ENCODE measurements at regions not wholly inside any gene's neighbourhood (a gene's known extent, or its start where the extent isn't known, plus 50 kb on each side); places are given as distances from the start of the nearest gene placed in this dataset.

DNA sequence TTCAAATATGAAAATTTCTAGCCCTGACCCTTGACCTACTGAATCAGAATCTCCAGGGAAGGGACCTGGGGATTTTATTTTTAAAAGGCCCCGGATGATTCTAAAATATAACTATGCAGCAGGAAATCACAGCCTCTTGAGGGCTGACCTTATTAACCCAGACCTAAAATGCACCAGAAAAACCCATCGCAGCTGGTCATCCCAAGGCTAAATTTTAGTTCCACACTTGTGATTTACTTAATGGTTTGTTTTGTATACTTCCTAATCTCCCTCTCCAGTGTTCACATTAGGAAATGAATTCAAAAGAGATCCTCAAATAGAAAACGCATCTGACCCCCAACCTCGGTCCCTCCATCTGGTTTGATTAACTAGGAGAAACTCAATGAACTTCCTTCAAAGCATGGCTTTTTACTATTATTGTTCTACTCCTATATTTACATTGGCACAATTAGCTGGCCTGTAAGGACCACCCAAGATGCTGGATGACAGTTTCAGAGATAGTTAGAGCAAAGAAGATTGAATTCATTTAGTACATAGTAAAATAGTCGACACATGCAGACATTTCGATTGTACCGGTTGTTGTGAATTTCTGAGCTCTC lies 147.8 kb upstream of the MED14 start:
- DNase-seq = no peak
- Histone ChIP-seq H3F3A (replicated peaks; ENCODE audit: insufficient read depth) (peaks cover 2% of the 10 kb centered on the region), H4K20me1 (ENCODE audit: insufficient read depth) (no peaks in the 10 kb centered on the region), H3K9me3 (no peaks in the 10 kb centered on the region), H3K79me2 (ENCODE audit: insufficient read depth) (no peaks in the 10 kb centered on the region), H3K27ac (ENCODE audit: low read depth in 2 of 2, low read length in 1 of 2) (no peak overlapping the region), H3K9ac (no peak overlapping the region), H2AFZ (ENCODE audit: low read depth) (no peak overlapping the region), H3K4me1 (ENCODE audit: control insufficient read depth in 1 of 2, insufficient read depth in 2 of 2, low read depth in 1 of 2, low read length in 1 of 2) (no peaks in the 10 kb centered on the region), H3K36me3 (replicated peaks in 1 of 2; ENCODE audit: control insufficient read depth in 1 of 2, insufficient read depth in 2 of 2, low read length in 1 of 2) (no peaks in the 10 kb centered on the region), H3K4me3 (ENCODE audit: low read depth in 2 of 2, low read length in 1 of 2) (no peak overlapping the region), H3K27me3 (ENCODE audit: insufficient read depth) (peaks cover 17% of the 10 kb centered on the region; the same call in 1 of the 2 replicates), H3K4me2 (no peak overlapping the region), H3K9me2 (no peaks in the 10 kb centered on the region)
- 65% methylated on average over 7 of the region's 7 CpGs for WGBS (ENCODE audit: low lambda C conversion rate)
- no peak for TF ChIP-seq TEAD4 (IDR thresholded peaks at IDR 0.05; ENCODE audit: borderline replicate concordance, insufficient read depth)
- TF ChIP-seq, protein P1, sequence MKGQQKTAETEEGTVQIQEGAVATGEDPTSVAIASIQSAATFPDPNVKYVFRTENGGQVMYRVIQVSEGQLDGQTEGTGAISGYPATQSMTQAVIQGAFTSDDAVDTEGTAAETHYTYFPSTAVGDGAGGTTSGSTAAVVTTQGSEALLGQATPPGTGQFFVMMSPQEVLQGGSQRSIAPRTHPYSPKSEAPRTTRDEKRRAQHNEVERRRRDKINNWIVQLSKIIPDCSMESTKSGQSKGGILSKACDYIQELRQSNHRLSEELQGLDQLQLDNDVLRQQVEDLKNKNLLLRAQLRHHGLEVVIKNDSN (IDR thresholded peaks at IDR 0.05; ENCODE audit: borderline replicate concordance, low read depth) = no peak
- TF ChIP-seq MXI1 (IDR thresholded peaks at IDR 0.05; ENCODE audit: low read depth, low read length) = no peak
- no peak for TF ChIP-seq MEF2A (IDR thresholded peaks at IDR 0.05; ENCODE audit: borderline replicate concordance, low read depth)
- TF ChIP-seq GABPA (IDR thresholded peaks at IDR 0.05; ENCODE audit: low read depth) = no peak
- TF ChIP-seq FOXM1 (IDR thresholded peaks at IDR 0.05; ENCODE audit: low read depth) = no peak
- no peak for TF ChIP-seq GATA2 (CRISPR knock-in tag; IDR thresholded peaks at IDR 0.05)
- no peak for TF ChIP-seq SMC3 (IDR thresholded peaks at IDR 0.05; ENCODE audit: low read depth, low read length)
- TF ChIP-seq, protein P2, sequence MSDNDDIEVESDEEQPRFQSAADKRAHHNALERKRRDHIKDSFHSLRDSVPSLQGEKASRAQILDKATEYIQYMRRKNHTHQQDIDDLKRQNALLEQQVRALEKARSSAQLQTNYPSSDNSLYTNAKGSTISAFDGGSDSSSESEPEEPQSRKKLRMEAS (IDR thresholded peaks at IDR 0.05; ENCODE audit: low read depth) = no peak
- ChIA-PET POLR2A (no interaction called here), CTCF (interaction anchor here (1.1 kb wide), 1 partner anchor 232 kb away, joined by 3 read pairs; no protein-coding TSS in a partner anchor)

DNA sequence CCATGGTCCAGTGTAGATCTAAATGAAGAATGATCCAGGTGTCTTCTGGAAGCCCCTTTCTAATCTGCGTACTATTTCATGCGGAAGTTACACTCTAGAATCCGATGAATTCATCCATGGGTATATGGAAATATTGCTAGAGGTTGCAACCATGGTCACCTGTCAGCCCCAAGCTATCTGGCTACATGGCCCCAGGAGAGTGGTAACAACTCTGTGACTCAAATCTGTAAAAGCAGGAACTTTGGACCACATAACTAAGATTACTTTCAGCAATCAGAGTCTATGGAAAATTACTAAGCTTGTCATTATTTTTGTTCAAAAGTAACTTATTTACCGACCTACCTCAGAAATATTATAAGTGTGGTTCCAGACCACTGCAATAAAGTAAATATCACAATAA lies 150.6 kb upstream of the MED14 start:
- no peak for TF ChIP-seq JUND (IDR thresholded peaks at IDR 0.05)
- TF ChIP-seq ELF1 (IDR thresholded peaks at IDR 0.05) = no peak
- no peak for TF ChIP-seq RAD21 (IDR thresholded peaks at IDR 0.05; ENCODE audit: low read length)
- TF ChIP-seq FOXM1 (IDR thresholded peaks at IDR 0.05; ENCODE audit: low read depth) = no peak
- TF ChIP-seq EP300 (IDR thresholded peaks at IDR 0.05; ENCODE audit: borderline replicate concordance in 1 of 2, low read depth in 1 of 2, low read length in 1 of 2) = no peak
- TF ChIP-seq MEF2A (IDR thresholded peaks at IDR 0.05; ENCODE audit: borderline replicate concordance, low read depth) = no peak
- no peak for TF ChIP-seq FOSL2 (IDR thresholded peaks at IDR 0.05; ENCODE audit: borderline replicate concordance, low read depth)
- ChIA-PET POLR2A (no interaction called here), CTCF (interaction anchor here (0.8 kb wide), 1 partner anchor 8 kb away, joined by 4 read pairs; no protein-coding TSS in a partner anchor)
- DNase-seq = no peak
- Histone ChIP-seq H3K4me1 (ENCODE audit: control insufficient read depth in 1 of 2, insufficient read depth in 2 of 2, low read depth in 1 of 2, low read length in 1 of 2) (no peaks in the 10 kb centered on the region), H3K27me3 (ENCODE audit: insufficient read depth) (peaks cover 6% of the 10 kb centered on the region; the same call in 1 of the 2 replicates), H3K9ac (no peak overlapping the region), H3K9me3 (no peaks in the 10 kb centered on the region), H2AFZ (ENCODE audit: low read depth) (no peak overlapping the region), H3K4me3 (ENCODE audit: low read depth in 2 of 2, low read length in 1 of 2) (no peak overlapping the region), H3K27ac (ENCODE audit: low read depth in 2 of 2, low read length in 1 of 2) (no peak overlapping the region), H4K20me1 (ENCODE audit: insufficient read depth) (no peaks in the 10 kb centered on the region), H3K36me3 (replicated peaks in 1 of 2; ENCODE audit: control insufficient read depth in 1 of 2, insufficient read depth in 2 of 2, low read length in 1 of 2) (no peaks in the 10 kb centered on the region), H3K4me2 (no peak overlapping the region), H3F3A (replicated peaks; ENCODE audit: insufficient read depth) (peaks cover 7% of the 10 kb centered on the region), H3K79me2 (ENCODE audit: insufficient read depth) (no peaks in the 10 kb centered on the region), H3K9me2 (no peaks in the 10 kb centered on the region)
- WGBS (ENCODE audit: low lambda C conversion rate) = 72% methylated on average over 4 of the region's 4 CpGs
